Esophagus muscularis mucosa (tissue), 3 donors: ENCODE measurements at regions not wholly inside any gene's neighbourhood (a gene's known extent, or its start where the extent isn't known, plus 50 kb on each side); places are given as distances from the start of the nearest gene placed in this dataset.

Experiments
- POLR2A ChIP-seq: fragments of 450-650 bp; IDR thresholded peaks from one replicate; pipeline ENCODE4 v1.6.1; 2017; ENCODE audit warnings: antibody characterized with exemption, moderate library complexity, mild to moderate bottlenecking, low read depth
- POLR2AphosphoS5 ChIP-seq, 2 donors: sonication (generic); formaldehyde crosslinking; IDR thresholded peaks; one replicate each; pipeline ENCODE4 v1.6.1; 2017; ENCODE audit warnings: antibody characterized with exemption in 2 of 2
- TF ChIP-seq, protein P1 (sequence below), 3 experiments: fragments of 200-600 bp in 2 of 3; fragments of 450-650 bp in 1 of 3; sonication (generic) in 2 of 3; IDR thresholded peaks; one replicate each; pipeline ENCODE4 v1.5.1; 2017 to 2019; ENCODE audit warnings: antibody characterized with exemption in 3 of 3, mild to moderate bottlenecking in 2 of 3, moderate library complexity in 1 of 3

DNA sequence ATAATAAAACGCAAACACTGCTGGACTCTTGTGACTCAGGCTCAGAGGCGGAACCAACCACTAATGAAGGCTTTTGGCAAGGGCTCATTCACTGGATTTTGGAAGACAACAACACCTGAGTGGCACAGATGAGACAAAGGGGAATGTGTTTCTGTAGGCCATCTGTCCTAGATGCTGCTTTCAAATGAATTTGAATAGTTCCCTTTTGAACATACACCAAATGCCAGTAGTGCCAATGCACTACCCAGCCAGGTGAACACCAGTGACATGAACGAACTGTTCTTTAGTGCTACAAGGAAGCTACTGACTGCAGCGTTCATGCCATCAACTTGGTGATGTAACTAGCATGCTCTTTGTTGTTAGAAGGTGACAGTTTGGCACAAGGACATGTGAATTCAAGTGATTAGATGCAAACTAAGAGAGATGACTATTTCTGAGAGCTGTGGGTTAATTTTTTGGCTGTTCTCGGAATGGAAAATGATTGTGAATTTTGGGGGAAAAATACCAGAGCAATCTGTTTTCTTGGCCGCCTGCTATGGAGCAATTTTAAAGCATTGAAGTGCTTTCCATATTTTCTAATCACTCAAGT lies 173.7 kb downstream of the SLC24A2 start:
- TF ChIP-seq POLR2AphosphoS5 (IDR thresholded peaks at IDR 0.05) (no peak), POLR2A (no peak)
- TF ChIP-seq, protein P1, sequence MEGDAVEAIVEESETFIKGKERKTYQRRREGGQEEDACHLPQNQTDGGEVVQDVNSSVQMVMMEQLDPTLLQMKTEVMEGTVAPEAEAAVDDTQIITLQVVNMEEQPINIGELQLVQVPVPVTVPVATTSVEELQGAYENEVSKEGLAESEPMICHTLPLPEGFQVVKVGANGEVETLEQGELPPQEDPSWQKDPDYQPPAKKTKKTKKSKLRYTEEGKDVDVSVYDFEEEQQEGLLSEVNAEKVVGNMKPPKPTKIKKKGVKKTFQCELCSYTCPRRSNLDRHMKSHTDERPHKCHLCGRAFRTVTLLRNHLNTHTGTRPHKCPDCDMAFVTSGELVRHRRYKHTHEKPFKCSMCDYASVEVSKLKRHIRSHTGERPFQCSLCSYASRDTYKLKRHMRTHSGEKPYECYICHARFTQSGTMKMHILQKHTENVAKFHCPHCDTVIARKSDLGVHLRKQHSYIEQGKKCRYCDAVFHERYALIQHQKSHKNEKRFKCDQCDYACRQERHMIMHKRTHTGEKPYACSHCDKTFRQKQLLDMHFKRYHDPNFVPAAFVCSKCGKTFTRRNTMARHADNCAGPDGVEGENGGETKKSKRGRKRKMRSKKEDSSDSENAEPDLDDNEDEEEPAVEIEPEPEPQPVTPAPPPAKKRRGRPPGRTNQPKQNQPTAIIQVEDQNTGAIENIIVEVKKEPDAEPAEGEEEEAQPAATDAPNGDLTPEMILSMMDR (IDR thresholded peaks at IDR 0.05): no peak
